HG03039 (cell line): ENCODE measurements at regions not wholly inside any gene's neighbourhood (a gene's known extent, or its start where the extent isn't known, plus 50 kb on each side); places are given as distances from the start of the nearest gene placed in this dataset.

Source experiments
- ATAC-seq: cut with Tn5 transposase; IDR thresholded peaks from one replicate; pipeline ENCODE4 v1.9.1; 2021; ENCODE audit warnings: mild to moderate bottlenecking, moderate library complexity; ENCODE audit not compliant: unreplicated experiment

DNA sequence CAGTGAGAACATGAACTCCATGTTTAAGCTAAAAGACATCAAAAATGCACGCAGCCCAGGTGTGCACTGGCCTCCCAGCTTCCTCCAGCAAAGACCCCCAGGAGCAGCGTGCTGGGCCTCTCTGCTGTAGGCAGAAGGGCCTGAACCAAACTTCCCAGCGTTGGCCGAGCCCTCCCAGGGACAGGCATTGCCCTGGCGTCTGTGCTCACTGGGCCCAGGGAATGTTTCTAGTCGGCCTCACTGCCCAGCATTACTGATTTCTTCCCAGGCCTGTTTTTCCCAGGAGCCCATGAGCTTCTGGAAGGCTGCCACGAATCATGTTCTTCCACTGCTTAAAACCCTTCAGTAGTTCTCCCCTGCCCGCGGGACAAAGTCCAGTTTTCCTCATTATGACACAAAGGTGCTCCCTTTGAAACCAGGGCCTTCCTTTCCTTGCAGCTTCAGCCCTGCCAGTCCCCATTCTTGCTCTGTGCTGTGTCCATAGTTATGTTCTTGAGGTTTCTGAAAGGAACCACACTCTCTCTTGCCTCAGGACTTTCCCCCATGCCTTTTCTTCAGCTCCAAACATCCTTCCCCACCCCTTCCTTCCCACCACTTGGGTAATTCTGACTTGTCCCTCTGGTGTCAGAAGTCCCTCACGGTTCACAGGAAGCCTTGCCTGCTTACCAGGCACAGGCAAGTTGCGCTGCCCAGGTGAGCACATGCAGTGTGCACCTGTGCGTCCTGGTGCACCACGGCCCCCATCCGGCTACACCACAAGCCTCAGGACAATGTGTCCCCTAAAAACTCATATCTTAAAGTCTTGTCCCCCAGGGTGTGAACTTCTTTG is 93.4 kb upstream of the ENPP6 start:
- no peak for ATAC-seq

DNA sequence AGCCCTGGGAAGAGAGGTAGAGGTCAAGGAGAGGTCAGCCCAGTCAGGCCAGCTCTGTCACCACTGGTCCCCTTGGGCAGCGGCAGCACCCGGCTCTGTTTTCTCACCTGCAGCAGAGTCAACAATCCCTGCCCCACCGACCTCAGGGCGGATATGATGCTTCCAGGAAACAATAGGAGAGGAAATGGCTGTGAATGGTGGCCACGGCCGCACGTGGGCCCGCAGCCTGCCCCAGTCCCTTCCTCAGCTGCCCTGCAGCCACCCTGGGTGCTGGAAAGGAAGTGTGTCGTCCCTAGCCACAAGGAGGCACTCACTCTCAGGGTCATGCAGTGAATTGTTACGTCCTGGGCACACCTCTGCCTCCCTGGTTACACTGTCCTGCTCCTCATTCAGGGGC is 92.5 kb upstream of the ENPP6 start:
- ATAC-seq = no peak

- no peak for ATAC-seq
Measured at GRCh38 chr4:184309241-184310170, 91.8 kb upstream of the ENPP6 start.

GRCh38 chr4:184306949-184307348 is 89.3 kb upstream of the ENPP6 start:
- no peak for ATAC-seq

GRCh38 chr4:184306470-184306869 is 88.8 kb upstream of the ENPP6 start:
- no peak for ATAC-seq

- ATAC-seq = no peak
Measured at GRCh38 chr4:184300816-184301215, 83.1 kb upstream of the ENPP6 start.

- no peak for ATAC-seq
Measured at GRCh38 chr4:184298254-184298653, 80.6 kb upstream of the ENPP6 start.

DNA sequence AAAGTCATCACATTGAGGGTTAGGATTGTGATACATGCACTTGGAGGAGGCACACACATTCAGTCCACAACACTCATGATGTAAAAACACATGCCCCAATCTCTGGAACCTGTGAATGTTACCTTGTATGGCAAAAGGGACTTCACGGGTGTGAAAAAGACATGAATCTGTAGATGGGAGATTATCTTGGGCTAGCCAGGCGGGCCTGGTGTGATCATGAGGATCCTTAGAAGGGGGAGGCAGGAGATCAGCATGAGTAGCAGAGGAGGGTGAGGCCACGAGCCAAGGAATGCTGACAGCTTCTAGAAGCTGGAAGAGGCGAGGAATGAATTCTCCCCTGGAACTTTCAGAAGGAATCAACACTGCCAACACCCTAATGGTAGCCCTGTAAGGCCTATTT is 77.5 kb upstream of the ENPP6 start:
- ATAC-seq = no peak

DNA sequence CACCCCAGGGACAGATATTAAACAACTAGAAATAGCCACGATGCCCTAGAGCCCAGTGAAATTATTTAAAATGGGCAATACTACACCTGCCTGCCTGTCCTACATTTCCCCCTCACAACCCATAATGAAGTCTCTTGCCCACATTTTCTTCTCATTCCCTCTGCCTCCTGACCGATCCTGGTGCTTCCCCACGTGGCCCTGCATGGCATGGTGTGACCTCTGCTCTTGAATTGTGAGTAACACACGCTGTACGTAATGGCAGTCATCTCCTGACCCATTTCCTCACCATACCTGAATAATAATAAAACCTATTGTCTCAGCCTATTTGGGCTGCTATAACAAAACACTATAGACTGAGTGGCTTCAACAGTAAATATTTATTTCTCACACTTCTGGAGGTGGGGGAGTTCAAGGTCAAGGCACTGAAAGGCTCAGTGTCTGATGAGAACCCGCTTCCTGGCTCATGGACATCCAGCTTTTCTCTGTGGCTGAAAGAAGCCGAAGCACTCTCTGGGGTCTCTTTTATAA is 77.0 kb upstream of the ENPP6 start:
- no peak for ATAC-seq

DNA sequence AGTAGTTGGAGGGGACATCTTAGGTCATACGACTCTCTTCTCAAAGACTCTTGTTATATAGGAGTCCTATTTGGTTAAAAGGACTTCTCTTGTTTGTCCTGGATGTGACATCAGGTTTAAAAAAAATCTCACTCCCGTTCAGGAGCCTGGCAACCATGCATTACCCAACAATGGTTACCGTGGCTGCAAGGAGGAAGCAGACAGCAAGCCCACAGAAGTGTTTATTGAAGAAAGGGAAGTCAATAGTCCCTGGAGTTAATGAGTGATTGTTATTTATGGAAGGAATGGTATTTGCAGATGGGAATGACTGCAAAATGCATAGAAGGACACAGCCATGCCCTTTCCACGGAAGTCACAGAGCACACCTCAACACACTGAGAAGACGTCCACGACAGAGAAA is 75.9 kb upstream of the ENPP6 start:
- ATAC-seq = no peak

- ATAC-seq = no peak
Measured at GRCh38 chr4:184292877-184293276, 75.2 kb upstream of the ENPP6 start.

DNA sequence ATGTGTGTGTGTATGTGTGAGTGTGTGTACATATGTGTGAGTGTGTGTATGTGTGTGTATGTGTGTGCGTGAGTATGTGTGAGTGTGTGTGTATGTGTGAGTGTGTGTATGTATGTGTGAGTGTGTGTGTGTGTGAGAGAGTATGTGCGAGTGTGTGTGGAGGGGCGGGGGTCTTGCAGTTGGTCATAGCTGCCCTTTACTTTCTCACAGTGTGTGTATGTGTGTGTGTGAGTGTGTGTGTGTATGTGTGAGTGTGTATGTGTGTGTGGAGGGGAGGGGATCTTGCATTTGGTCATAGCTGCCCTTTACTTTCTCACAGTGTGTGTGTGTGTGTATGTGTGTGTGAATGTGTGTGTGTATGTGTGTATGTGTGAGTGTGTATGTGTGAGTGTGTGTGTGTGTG is 74.8 kb upstream of the ENPP6 start:
- no peak for ATAC-seq

DNA sequence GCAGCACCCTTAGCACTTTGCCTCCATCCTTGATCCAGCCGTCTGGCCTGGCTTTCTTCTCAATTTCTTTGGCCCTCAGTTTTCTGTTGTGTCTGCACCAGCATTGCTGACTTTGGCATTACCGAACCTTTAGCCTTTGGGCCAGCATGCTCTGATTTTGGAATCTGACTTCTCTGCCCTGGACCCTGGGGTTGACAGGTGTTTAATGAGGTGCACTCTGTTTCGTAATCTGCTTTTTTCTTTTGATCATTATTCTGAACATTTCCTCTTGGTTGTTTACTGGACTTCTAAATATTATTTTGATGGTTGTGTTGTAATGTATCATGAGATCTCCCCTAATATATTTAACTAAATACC is 71.5 kb upstream of the ENPP6 start:
- ATAC-seq = no peak

DNA sequence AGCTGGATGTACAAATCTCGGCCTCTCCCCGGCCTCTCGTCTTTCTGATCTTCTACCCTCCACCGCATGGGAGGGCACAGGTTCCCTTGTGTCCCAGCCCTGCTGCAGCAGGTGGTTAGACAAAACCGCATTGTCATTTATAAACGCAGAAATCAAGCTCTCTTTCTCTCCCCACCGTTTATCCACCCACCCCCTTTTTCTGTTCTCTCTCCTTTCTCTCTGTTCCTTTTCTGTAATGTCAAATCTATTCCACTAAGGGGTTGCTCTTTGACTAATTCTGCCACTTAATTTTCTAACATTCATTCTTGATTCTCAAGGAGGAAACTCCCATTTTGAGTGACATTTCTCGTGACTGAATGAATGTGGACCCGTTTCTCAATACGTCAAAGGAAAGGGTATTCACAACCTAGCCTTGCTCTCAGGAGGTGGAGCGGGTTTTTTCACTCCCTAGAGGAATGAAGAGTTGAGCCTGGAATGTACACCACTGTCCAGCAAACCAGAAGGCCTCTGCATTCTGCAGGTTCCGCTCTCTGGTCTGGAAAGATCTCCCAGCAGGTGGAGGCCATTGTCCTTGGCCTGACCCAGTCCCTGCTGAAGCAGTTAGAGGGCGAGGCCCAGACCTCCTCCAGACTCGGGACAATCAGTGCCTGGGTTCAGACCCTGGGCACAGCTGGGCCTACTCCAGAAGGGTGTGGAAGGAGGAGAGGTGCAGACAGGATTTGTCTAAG is 70.9 kb upstream of the ENPP6 start:
- ATAC-seq = peak; percentile 55

- no peak for ATAC-seq
Measured at GRCh38 chr4:184287697-184288255, 70.1 kb upstream of the ENPP6 start.

GRCh38 chr4:184286358-184286757 is 68.7 kb upstream of the ENPP6 start:
- no peak for ATAC-seq

DNA sequence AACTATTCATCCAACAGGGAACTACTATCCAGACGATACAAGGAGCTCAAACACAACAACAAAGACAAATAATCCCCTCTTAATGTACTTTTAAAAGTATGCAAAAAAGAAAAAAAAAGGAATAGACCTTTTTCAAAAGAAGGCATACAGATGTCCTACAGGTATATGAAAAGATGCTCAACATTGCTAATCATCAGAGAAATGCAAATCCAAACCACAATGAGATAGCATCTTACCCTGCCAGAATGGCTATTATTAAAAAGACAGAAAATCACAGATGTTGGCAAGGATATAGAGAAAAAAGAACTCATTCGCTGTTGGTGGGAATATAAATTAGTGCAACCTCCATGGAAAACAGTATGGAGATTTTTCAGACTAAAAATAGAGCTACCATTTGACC is 67.1 kb upstream of the ENPP6 start:
- ATAC-seq = no peak

GRCh38 chr4:184284336-184284690 is 66.6 kb upstream of the ENPP6 start:
- no peak for ATAC-seq

DNA sequence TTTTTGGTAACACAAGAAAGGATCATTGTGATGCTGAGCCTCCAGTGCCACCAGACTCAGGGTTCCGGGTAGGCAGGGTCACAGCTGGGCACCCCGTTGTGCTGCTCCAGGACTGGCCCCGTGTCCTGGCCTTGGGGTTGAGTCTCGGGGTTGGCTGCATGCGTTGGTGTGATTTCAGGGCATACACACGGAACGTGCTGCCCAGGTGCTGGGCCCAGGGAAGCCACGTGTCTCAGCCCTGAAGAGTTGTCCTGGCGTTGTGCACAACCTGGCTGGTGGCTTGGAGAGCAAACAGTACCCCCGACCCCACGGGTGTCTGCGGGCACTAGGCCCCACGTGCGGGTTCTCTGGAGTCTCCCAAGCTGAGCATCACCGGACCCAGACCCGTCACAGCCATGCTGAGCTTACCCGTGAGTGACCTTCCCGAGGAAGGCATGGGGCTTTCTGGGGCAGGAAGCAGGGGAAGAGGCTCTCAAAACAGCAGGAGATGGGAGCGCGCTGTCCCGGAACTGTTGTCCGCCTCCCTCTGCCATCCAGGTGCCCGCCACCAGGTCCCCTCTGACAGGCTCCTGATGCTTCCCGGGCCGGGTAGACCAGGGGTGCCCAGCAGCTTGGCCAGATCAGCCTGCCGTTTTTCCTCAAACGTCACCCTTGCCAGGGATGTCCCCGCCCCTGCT is 66.1 kb upstream of the ENPP6 start:
- no peak for ATAC-seq

- ATAC-seq = peak; percentile 38
Measured at GRCh38 chr4:184282895-184283654, 65.4 kb upstream of the ENPP6 start.
